ENCODE measurements at regions not wholly inside any gene's neighbourhood (a gene's known extent, or its start where the extent isn't known, plus 50 kb on each side); places are given as distances from the start of the nearest gene placed in this dataset.

GRCh38 chr5:17077440-17078233 is 139.8 kb upstream of the BASP1 start:
- H3K9ac ChIP-seq (ENCODE audit: low read length), result no peak overlapping the region
- BruUV-seq (replicated peaks), result no TSS peak
- H3K27me3 ChIP-seq (ENCODE audit: insufficient read depth, low read length), result no peaks in the 10 kb centered on the region
- ATAC-seq, result no peak
- no peaks in the 10 kb centered on the region for H3K4me1 ChIP-seq (ENCODE audit: control insufficient read depth in 1 of 2, insufficient read depth in 2 of 2, low read length in 2 of 2)
- no peaks in the 10 kb centered on the region for H4K20me1 ChIP-seq (ENCODE audit: insufficient read depth)
- H3K4me3 ChIP-seq (replicated peaks in 1 of 2; ENCODE audit: low read depth in 1 of 2, low read length in 2 of 2), result no peak overlapping the region
- H3K9me2 ChIP-seq (ENCODE audit: insufficient read depth), result no peaks in the 10 kb centered on the region
- CTCF ChIA-PET, result no interaction called here
- TF ChIP-seq ZFX (IDR thresholded peaks at IDR 0.05) (no peak), JUND (IDR thresholded peaks at IDR 0.05) (no peak), EZH2phosphoT487 (IDR thresholded peaks at IDR 0.05; ENCODE audit: borderline replicate concordance) (no peak), CEBPB (IDR thresholded peaks at IDR 0.05; ENCODE audit: low read depth) (no peak)
- no peaks in the 10 kb centered on the region for H3K79me2 ChIP-seq (ENCODE audit: insufficient read depth, low read length)
- intact Hi-C loops (cut with micrococcal nuclease), result no loop called here
- H2AFZ ChIP-seq (ENCODE audit: low read depth, low read length, poor library complexity, severe bottlenecking), result no peak overlapping the region
- H3K27ac ChIP-seq (ENCODE audit: low read depth, low read length), result no peak overlapping the region
- H3K4me2 ChIP-seq (ENCODE audit: low read length), result no peak overlapping the region
- RAD21 ChIA-PET (ENCODE audit: low non-redundant PET in 1 of 2, low total read pairs in 2 of 2, uncharacterized antibody in 2 of 2, unreplicated experiment in 2 of 2), result no interaction called here
- POLR2A ChIA-PET, result no interaction called here
- no peaks in the 10 kb centered on the region for H3K9me3 ChIP-seq (ENCODE audit: control insufficient read depth in 1 of 2, insufficient read depth in 1 of 2, low read depth in 1 of 2, low read length in 2 of 2)
- no peaks in the 10 kb centered on the region for H3K36me3 ChIP-seq (ENCODE audit: control insufficient read depth in 1 of 2, insufficient read depth in 2 of 2, low read length in 2 of 2)
- DNase-seq (ENCODE audit: low read depth, low spot score), result no peak

GRCh38 chr5:17079562-17079961 is 137.9 kb upstream of the BASP1 start:
- H3K79me2 ChIP-seq (ENCODE audit: insufficient read depth, low read length), result no peaks in the 10 kb centered on the region
- H3K4me1 ChIP-seq (ENCODE audit: control insufficient read depth in 1 of 2, insufficient read depth in 2 of 2, low read length in 2 of 2), result no peaks in the 10 kb centered on the region
- H4K20me1 ChIP-seq (ENCODE audit: insufficient read depth), result no peaks in the 10 kb centered on the region
- TF ChIP-seq SIN3A (IDR thresholded peaks at IDR 0.05; ENCODE audit: low read depth) (no peak), SP1 (IDR thresholded peaks at IDR 0.05; ENCODE audit: low read depth) (no peak), JUND (IDR thresholded peaks at IDR 0.05) (no peak), CEBPB (IDR thresholded peaks at IDR 0.05; ENCODE audit: low read depth) (no peak), POLR2AphosphoS5 (IDR thresholded peaks at IDR 0.05; ENCODE audit: low read depth, low read length) (no peak), ELF1 (IDR thresholded peaks at IDR 0.05; ENCODE audit: borderline replicate concordance, low read depth) (no peak), CTCF (IDR thresholded peaks at IDR 0.05 in 2 of 3, conservative IDR thresholded peaks at IDR 0.05 in 1 of 3; ENCODE audit: borderline replicate concordance in 1 of 3, insufficient read depth in 1 of 3, low read depth in 2 of 3, low read length in 2 of 3) (no peak), ZBTB33 (IDR thresholded peaks at IDR 0.05; ENCODE audit: extremely low read depth, insufficient replicate concordance, low read length) (no peak)
- no peak overlapping the region for H3K27ac ChIP-seq (ENCODE audit: low read depth, low read length)
- ChIA-PET RAD21 (ENCODE audit: low non-redundant PET in 1 of 2, low total read pairs in 2 of 2, uncharacterized antibody in 2 of 2, unreplicated experiment in 2 of 2) (no interaction called here), POLR2A (no interaction called here), CTCF (no interaction called here)
- H3K9ac ChIP-seq (ENCODE audit: low read length), result no peak overlapping the region
- H3K9me3 ChIP-seq (ENCODE audit: control insufficient read depth in 1 of 2, insufficient read depth in 1 of 2, low read depth in 1 of 2, low read length in 2 of 2), result no peaks in the 10 kb centered on the region
- H3K4me3 ChIP-seq (replicated peaks in 1 of 2; ENCODE audit: low read depth in 1 of 2, low read length in 2 of 2), result no peak overlapping the region
- H3K4me2 ChIP-seq (ENCODE audit: low read length), result no peak overlapping the region
- no peaks in the 10 kb centered on the region for H3K27me3 ChIP-seq (ENCODE audit: insufficient read depth, low read length)
- no peaks in the 10 kb centered on the region for H3K9me2 ChIP-seq (ENCODE audit: insufficient read depth)
- H3K36me3 ChIP-seq (ENCODE audit: control insufficient read depth in 1 of 2, insufficient read depth in 2 of 2, low read length in 2 of 2), result no peaks in the 10 kb centered on the region
- intact Hi-C loops (cut with micrococcal nuclease), result no loop called here
- no TSS peak for BruUV-seq (replicated peaks)
- H2AFZ ChIP-seq (ENCODE audit: low read depth, low read length, poor library complexity, severe bottlenecking), result no peak overlapping the region
- no peak for DNase-seq (ENCODE audit: low read depth, low spot score)
- no peak for ATAC-seq
